ENCODE measurements at regions not wholly inside any gene's neighbourhood (a gene's known extent, or its start where the extent isn't known, plus 50 kb on each side); places are given as distances from the start of the nearest gene placed in this dataset.
"Not testable (repeated sequence)": the region's sequence is repeated elsewhere in the genome, so short reads cannot be mapped to it uniquely, and the experiment has no call there.

GRCh38 chr4:188754372-188755002 is 615.2 kb downstream of the TRIML1 start:
- DNase-seq = no peak

GRCh38 chr4:188767496-188767895 is 628.3 kb downstream of the TRIML1 start:
- no peak for DNase-seq

GRCh38 chr4:188778905-188779304 is 639.7 kb downstream of the TRIML1 start:
- DNase-seq = no peak

GRCh38 chr4:188779581-188779980 is 640.3 kb downstream of the TRIML1 start:
- DNase-seq = no peak

GRCh38 chr4:188780028-188780427 is 640.8 kb downstream of the TRIML1 start:
- no peak for DNase-seq

- no peak for DNase-seq
Observed at GRCh38 chr4:188780686-188781085, 641.4 kb downstream of the TRIML1 start.

- no peak for DNase-seq
Observed at GRCh38 chr4:188781655-188782054, 642.4 kb downstream of the TRIML1 start.

- no peak for DNase-seq
Observed at GRCh38 chr4:188783175-188783574, 643.9 kb downstream of the TRIML1 start.

GRCh38 chr4:188783606-188784160 is 644.4 kb downstream of the TRIML1 start:
- DNase-seq = no peak

GRCh38 chr4:188796600-188796999 is 657.4 kb downstream of the TRIML1 start:
- DNase-seq = not testable (repeated sequence)

GRCh38 chr4:188797011-188797410 is 657.8 kb downstream of the TRIML1 start:
- DNase-seq = not testable (repeated sequence)

- no peak for DNase-seq
Observed at GRCh38 chr4:188804861-188805260, 665.6 kb downstream of the TRIML1 start.

GRCh38 chr4:188811121-188811520 is 671.9 kb downstream of the TRIML1 start:
- no peak for DNase-seq

GRCh38 chr4:188812644-188813043 is 673.4 kb downstream of the TRIML1 start:
- DNase-seq = no peak

GRCh38 chr4:188818300-188818699 is 679.1 kb downstream of the TRIML1 start:
- DNase-seq = no peak

- DNase-seq = no peak
Observed at GRCh38 chr4:188819233-188819632, 680.0 kb downstream of the TRIML1 start.

GRCh38 chr4:188821500-188821899 is 682.3 kb downstream of the TRIML1 start:
- no peak for DNase-seq

- DNase-seq = no peak
Observed at GRCh38 chr4:188822698-188823097, 683.5 kb downstream of the TRIML1 start.

- DNase-seq = no peak
Observed at GRCh38 chr4:188824553-188824952, 685.3 kb downstream of the TRIML1 start.

- DNase-seq = no peak
Observed at GRCh38 chr4:188826393-188826792, 687.2 kb downstream of the TRIML1 start.

- DNase-seq = no peak
Observed at GRCh38 chr4:188839704-188840103, 700.5 kb downstream of the TRIML1 start.

GRCh38 chr4:188841523-188841922 is 702.3 kb downstream of the TRIML1 start:
- no peak for DNase-seq

- no peak for DNase-seq
Observed at GRCh38 chr4:188854436-188854835, 715.2 kb downstream of the TRIML1 start.

GRCh38 chr4:188858696-188859095 is 719.5 kb downstream of the TRIML1 start:
- DNase-seq = no peak

- no peak for DNase-seq
Observed at GRCh38 chr4:188864741-188865140, 725.5 kb downstream of the TRIML1 start.

Data from amniotic stem cell (primary cell).